AG04450 (cell line): ENCODE measurements at regions not wholly inside any gene's neighbourhood (a gene's known extent, or its start where the extent isn't known, plus 50 kb on each side); places are given as distances from the start of the nearest gene placed in this dataset.

Experiments
- CTCF ChIA-PET: fragments of 300-600, 350-600 bp; formaldehyde crosslinking; extraction: SDS; loops from one replicate; lab custom pipeline; 2022; ENCODE audit warnings: antibody characterized with exemption, inconsistent platforms; lab: Charles Lee
- POLR2A ChIA-PET: fragments of 350-600 bp; formaldehyde crosslinking; extraction: SDS; loops from one replicate; lab custom pipeline; 2021; ENCODE audit warnings: antibody characterized with exemption, inconsistent platforms; lab: Yijun Ruan, JAX
- DNase-seq: peaks from one replicate; pipeline ENCODE4 v3.0.0-alpha.2; 2011; ENCODE audit warnings: low read depth, low spot score
- H3K27ac ChIP-seq: one replicate; pipeline ENCODE4 v1.5.1; 2012; ENCODE audit warnings: low read depth, low read length, control low read depth
- H3K27me3 ChIP-seq: one replicate; pipeline ENCODE4 v1.6.0; 2012; ENCODE audit warnings: low read length; ENCODE audit not compliant: control insufficient read depth, insufficient read depth
- H3K4me3 ChIP-seq: 2 replicates; pipeline ENCODE4 v1.5.1; 2011; ENCODE audit warnings: mild to moderate bottlenecking, low read depth, low read length, control low read depth
- H3K9me3 ChIP-seq: 2 replicates; pipeline ENCODE4 v1.5.1; 2012; ENCODE audit warnings: low read length; ENCODE audit not compliant: control insufficient read depth, insufficient read depth
- TF ChIP-seq, protein P1 (sequence below): IDR thresholded peaks from 2 replicates; pipeline ENCODE4 v1.5.1; 2011; ENCODE audit warnings: low read depth, low read length, control low read depth, inconsistent platforms

DNA sequence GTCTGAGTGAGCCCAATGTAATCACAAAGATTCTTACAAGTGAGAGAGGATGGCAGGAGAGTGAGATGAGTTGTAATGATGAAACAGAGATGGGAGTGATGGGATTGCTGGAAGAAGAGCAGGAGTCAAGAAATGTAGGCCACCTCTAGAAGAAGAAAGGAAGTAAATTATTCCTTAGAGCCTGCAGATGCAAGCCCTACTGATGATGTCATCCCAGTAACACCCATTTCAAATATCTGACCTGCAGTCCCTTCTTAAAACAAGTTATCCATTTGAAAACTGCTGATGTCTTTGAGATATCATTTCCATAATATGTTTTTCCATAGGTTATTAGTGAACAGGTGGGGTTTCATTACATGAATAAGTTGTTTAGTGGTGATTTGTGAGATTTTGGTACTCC is 888.0 kb upstream of the SLC39A10 start:
- TF ChIP-seq, protein P1, sequence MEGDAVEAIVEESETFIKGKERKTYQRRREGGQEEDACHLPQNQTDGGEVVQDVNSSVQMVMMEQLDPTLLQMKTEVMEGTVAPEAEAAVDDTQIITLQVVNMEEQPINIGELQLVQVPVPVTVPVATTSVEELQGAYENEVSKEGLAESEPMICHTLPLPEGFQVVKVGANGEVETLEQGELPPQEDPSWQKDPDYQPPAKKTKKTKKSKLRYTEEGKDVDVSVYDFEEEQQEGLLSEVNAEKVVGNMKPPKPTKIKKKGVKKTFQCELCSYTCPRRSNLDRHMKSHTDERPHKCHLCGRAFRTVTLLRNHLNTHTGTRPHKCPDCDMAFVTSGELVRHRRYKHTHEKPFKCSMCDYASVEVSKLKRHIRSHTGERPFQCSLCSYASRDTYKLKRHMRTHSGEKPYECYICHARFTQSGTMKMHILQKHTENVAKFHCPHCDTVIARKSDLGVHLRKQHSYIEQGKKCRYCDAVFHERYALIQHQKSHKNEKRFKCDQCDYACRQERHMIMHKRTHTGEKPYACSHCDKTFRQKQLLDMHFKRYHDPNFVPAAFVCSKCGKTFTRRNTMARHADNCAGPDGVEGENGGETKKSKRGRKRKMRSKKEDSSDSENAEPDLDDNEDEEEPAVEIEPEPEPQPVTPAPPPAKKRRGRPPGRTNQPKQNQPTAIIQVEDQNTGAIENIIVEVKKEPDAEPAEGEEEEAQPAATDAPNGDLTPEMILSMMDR, result no peak
- DNase-seq, result no peak
- Histone ChIP-seq H3K4me3 (no peak overlapping the region), H3K27ac (no peak overlapping the region), H3K9me3 (no peaks in the 10 kb centered on the region; the same call in 1 of the 2 replicates), H3K27me3 (no peaks in the 10 kb centered on the region)
- ChIA-PET POLR2A (no interaction called here), CTCF (no interaction called here)

DNA sequence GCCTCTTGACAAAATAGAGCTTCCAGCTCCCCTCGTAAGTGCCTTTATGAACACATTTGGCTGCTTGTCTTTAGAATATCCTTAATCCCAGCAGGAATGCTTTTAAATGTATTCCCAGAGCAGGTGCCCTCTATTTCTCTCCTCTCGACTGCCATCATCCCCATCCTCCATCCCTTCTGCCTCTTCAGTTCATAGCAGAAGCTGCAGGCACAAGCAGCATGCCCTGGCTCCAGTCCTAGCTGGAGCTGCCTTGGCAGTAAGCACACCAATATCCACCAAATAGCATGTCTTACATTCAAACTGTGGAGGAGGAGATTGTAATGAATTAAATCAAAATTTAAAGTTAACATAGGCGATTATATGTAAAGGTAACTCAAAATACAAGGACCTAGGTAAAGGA is 891.3 kb upstream of the SLC39A10 start:
- CTCF ChIA-PET, result no interaction called here
- H3K27me3 ChIP-seq, result no peaks in the 10 kb centered on the region
- TF ChIP-seq, protein P1, result no peak
- no peaks in the 10 kb centered on the region; the same call in 1 of the 2 replicates for H3K9me3 ChIP-seq
- POLR2A ChIA-PET, result no interaction called here
- H3K27ac ChIP-seq, result no peak overlapping the region
- DNase-seq, result no peak
- H3K4me3 ChIP-seq, result no peak overlapping the region

DNA sequence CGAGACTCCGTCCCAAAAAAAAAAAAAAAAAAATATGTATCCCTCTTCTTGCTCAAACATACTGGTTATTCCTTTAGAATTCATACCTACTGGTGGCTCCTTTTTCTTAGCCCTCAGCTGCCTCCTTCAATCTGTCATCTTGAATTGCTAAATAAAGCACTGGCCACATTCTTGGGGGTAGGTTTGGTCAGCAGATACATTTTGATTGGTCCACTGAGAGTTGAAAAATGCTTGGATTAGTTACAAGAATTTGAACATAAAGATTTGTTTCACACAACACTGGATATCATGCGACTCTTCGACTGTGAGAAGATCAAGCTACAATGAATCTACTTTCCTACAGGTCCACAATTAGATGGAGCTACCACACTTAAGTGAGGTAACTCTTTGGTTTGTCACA is 906.1 kb upstream of the SLC39A10 start:
- ChIA-PET POLR2A (no interaction called here), CTCF (no interaction called here)
- TF ChIP-seq, protein P1, result no peak
- no peak overlapping the region for H3K27ac ChIP-seq
- no peaks in the 10 kb centered on the region for H3K27me3 ChIP-seq
- DNase-seq, result no peak
- H3K4me3 ChIP-seq, result no peak overlapping the region
- no peaks in the 10 kb centered on the region for H3K9me3 ChIP-seq

DNA sequence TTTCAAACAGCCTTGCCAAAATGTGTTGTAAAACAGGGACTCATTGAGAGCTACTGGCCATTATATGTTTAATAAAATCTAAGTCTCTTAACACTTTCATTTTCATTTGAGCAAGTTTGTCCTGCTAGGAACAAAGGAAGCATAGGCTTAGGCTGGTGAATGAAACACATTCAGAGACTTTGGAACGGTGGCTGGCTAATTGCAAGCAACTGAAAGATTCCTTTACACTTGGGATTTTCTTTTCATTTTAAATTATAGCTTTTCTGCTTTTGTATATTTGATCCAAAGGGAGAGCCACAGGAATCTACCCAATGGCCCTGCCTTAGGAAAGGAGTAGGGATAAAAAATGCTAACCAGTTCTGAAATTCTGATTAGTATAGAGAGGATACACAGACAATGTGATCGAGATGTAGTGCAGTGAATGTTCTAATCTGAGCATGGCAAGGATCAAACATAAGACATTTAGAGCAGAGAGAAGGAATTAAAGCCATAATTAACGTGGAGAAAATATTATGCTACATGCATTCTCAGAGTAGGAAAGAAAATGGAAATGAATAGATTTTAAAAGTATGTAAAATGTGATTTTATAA is 911.4 kb upstream of the SLC39A10 start:
- H3K27me3 ChIP-seq, result no peaks in the 10 kb centered on the region
- H3K27ac ChIP-seq, result no peak overlapping the region
- H3K4me3 ChIP-seq, result no peak overlapping the region
- TF ChIP-seq, protein P1, result no peak
- no peak for DNase-seq
- ChIA-PET POLR2A (no interaction called here), CTCF (no interaction called here)
- no peaks in the 10 kb centered on the region for H3K9me3 ChIP-seq

DNA sequence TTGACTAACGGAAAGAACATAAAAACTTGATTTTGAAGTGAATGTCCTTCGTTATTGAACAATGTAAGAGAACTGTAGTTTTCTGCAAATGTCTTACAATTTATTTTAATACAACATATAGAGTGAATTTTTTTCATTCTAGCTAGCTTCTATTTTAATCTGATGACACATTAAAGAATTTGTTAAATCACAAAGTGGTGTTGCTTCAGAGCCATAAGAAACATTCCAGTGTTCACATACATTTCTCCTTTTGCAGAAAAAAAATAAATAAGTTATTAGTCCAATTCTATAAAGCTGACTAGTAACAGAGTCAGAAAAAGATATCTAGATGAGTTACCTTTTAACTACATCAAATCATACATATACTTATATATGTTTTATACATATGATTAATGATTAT is 914.3 kb upstream of the SLC39A10 start:
- TF ChIP-seq, protein P1, result no peak
- CTCF ChIA-PET, result no interaction called here
- H3K27me3 ChIP-seq, result no peaks in the 10 kb centered on the region
- no peak overlapping the region for H3K4me3 ChIP-seq
- DNase-seq, result no peak
- peaks cover 4% of the 10 kb centered on the region; the same call in 1 of the 2 replicates for H3K9me3 ChIP-seq
- POLR2A ChIA-PET, result no interaction called here
- no peak overlapping the region for H3K27ac ChIP-seq
